ENCODE measurements at regions not wholly inside any gene's neighbourhood (a gene's known extent, or its start where the extent isn't known, plus 50 kb on each side); places are given as distances from the start of the nearest gene placed in this dataset.

GRCh38 chr5:29504411-29504810, 1689.1 kb upstream of the CDH6 start:
- TF ChIP-seq POLR2A (IDR thresholded peaks at IDR 0.05) (no peak), CTCF (IDR thresholded peaks at IDR 0.05) (no peak)
